ENCODE measurements at regions not wholly inside any gene's neighbourhood (a gene's known extent, or its start where the extent isn't known, plus 50 kb on each side); places are given as distances from the start of the nearest gene placed in this dataset.

DNA sequence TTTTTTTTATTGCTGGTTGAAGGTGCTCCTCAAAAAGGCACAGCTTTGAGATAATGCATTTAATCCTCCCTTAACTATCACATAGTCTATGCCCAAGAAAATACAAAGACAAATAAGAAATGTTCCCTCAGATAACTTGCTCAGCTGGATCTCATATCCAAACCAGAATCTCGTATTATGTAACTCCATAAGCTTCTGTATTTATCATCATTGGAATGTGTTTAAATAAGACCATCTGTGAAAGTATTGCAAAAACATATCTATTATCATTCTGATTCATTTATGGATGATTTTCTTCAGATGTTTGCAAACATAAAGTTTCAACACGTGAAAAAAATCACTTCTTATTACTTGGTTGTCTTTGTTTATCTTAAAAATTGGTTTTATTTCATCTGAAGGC is 190.9 kb downstream of the IRS2 start:
- TF ChIP-seq POLR2A (IDR thresholded peaks at IDR 0.05): no peak
- TF ChIP-seq, protein P1, sequence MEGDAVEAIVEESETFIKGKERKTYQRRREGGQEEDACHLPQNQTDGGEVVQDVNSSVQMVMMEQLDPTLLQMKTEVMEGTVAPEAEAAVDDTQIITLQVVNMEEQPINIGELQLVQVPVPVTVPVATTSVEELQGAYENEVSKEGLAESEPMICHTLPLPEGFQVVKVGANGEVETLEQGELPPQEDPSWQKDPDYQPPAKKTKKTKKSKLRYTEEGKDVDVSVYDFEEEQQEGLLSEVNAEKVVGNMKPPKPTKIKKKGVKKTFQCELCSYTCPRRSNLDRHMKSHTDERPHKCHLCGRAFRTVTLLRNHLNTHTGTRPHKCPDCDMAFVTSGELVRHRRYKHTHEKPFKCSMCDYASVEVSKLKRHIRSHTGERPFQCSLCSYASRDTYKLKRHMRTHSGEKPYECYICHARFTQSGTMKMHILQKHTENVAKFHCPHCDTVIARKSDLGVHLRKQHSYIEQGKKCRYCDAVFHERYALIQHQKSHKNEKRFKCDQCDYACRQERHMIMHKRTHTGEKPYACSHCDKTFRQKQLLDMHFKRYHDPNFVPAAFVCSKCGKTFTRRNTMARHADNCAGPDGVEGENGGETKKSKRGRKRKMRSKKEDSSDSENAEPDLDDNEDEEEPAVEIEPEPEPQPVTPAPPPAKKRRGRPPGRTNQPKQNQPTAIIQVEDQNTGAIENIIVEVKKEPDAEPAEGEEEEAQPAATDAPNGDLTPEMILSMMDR (IDR thresholded peaks at IDR 0.05): no peak
